CD4-positive, CD25-positive, alpha-beta regulatory T cell (primary cell): ENCODE measurements at regions not wholly inside any gene's neighbourhood (a gene's known extent, or its start where the extent isn't known, plus 50 kb on each side); places are given as distances from the start of the nearest gene placed in this dataset.
"Not testable (repeated sequence)": the region's sequence is repeated elsewhere in the genome, so short reads cannot be mapped to it uniquely, and the experiment has no call there.

ENCODE experiments used
- ATAC-seq, 2 donors: fragments of 150-1000 bp; cut with Tn5 transposase; one replicate each; pipeline ENCODE4 v1.10.0; 2021; ENCODE audit warnings: low read depth in 2 of 2, moderate number of reproducible peaks in 2 of 2, moderate library complexity in 1 of 2
- DNase-seq, 3 donors: peaks; one replicate each; pipeline versions ENCODE4 v3.0.0 to v3.0.0-alpha.2; 2012 to 2022; ENCODE audit warnings: mixed read lengths in 1 of 3
- H3K27ac ChIP-seq: one replicate; pipeline ENCODE4 v1.7.0; 2013; ENCODE audit warnings: mild to moderate bottlenecking, low read length; ENCODE audit not compliant: insufficient read depth, poor library complexity, severe bottlenecking
- H3K27me3 ChIP-seq: one replicate; pipeline ENCODE4 v1.7.0; 2013; ENCODE audit warnings: low read length; ENCODE audit not compliant: control insufficient read depth, insufficient read depth
- H3K36me3 ChIP-seq: one replicate; pipeline ENCODE4 v1.7.0; 2013; ENCODE audit warnings: mild to moderate bottlenecking, low read length, moderate library complexity; ENCODE audit not compliant: control insufficient read depth, insufficient read depth
- H3K4me1 ChIP-seq: 2 replicates; pipeline ENCODE4 v1.7.0; 2013; ENCODE audit warnings: mild to moderate bottlenecking, low read length; ENCODE audit not compliant: insufficient read depth, control insufficient read depth, poor library complexity, severe bottlenecking
- H3K4me3 ChIP-seq: one replicate; pipeline ENCODE4 v1.7.0; 2013; ENCODE audit warnings: low read depth, mild to moderate bottlenecking, low read length, moderate library complexity
- H3K9me3 ChIP-seq, 2 experiments: 1 replicate in 1 of 2; 2 replicates in 1 of 2; pipeline ENCODE4 v1.7.0; 2013; ENCODE audit warnings: low read length in 2 of 2, mild to moderate bottlenecking in 1 of 2, moderate library complexity in 1 of 2; ENCODE audit not compliant: control insufficient read depth in 2 of 2
- H3K27ac Mint-ChIP-seq, 3 donors: one replicate each; pipeline ENCODE4 v1.8.0; 2020 to 2022; ENCODE audit warnings: mild to moderate bottlenecking in 3 of 3, mixed read lengths in 3 of 3, moderate library complexity in 2 of 3
- H3K27me3 Mint-ChIP-seq: one replicate; pipeline ENCODE4 v1.8.0; 2022; ENCODE audit warnings: mild to moderate bottlenecking, mixed read lengths
- H3K36me3 Mint-ChIP-seq: one replicate; pipeline ENCODE4 v1.8.0; 2020; ENCODE audit warnings: mixed read lengths
- H3K4me1 Mint-ChIP-seq, 4 donors: one replicate each; pipeline ENCODE4 v1.8.0; 2020 to 2022; ENCODE audit warnings: mixed read lengths in 4 of 4, mild to moderate bottlenecking in 1 of 4
- H3K4me3 Mint-ChIP-seq, 4 donors: one replicate each; pipeline ENCODE4 v1.8.0; 2020 to 2022; ENCODE audit warnings: mild to moderate bottlenecking in 4 of 4, mixed read lengths in 4 of 4, moderate library complexity in 3 of 4
- H3K9me3 Mint-ChIP-seq, 7 donors: one replicate each; pipeline ENCODE4 v1.8.0; 2020 to 2022; ENCODE audit warnings: mixed read lengths in 7 of 7, mild to moderate bottlenecking in 3 of 7, moderate library complexity in 2 of 7

- no peak for DNase-seq
- H3K27me3 ChIP-seq: no peaks in the 10 kb centered on the region
- Mint-ChIP-seq H3K27ac (no peak overlapping the region), H3K27me3 (no peaks in the 10 kb centered on the region), H3K4me3 (no peak overlapping the region), H3K4me1 (no peaks in the 10 kb centered on the region), H3K36me3 (no peaks in the 10 kb centered on the region), H3K9me3 (peaks cover 0 to 11% (median 5%) of the 10 kb centered on the region in 7 donors)
- no peak overlapping the region for H3K27ac ChIP-seq
- no peaks in the 10 kb centered on the region for H3K4me1 ChIP-seq
- no peak overlapping the region for H3K4me3 ChIP-seq
- H3K36me3 ChIP-seq: no peaks in the 10 kb centered on the region
- H3K9me3 ChIP-seq: no peaks in the 10 kb centered on the region
- no peak for ATAC-seq
Measured at GRCh38 chr5:90066920-90067319, 342.6 kb downstream of the CETN3 start.

GRCh38 chr5:90056911-90057705 lies 352.4 kb downstream of the CETN3 start:
- Histone ChIP-seq H3K4me3 (no peak overlapping the region), H3K4me1 (no peaks in the 10 kb centered on the region), H3K9me3 (no peaks in the 10 kb centered on the region), H3K27ac (no peak overlapping the region), H3K36me3 (no peaks in the 10 kb centered on the region), H3K27me3 (no peaks in the 10 kb centered on the region)
- Mint-ChIP-seq H3K27ac (no peak overlapping the region), H3K4me1 (no peaks in the 10 kb centered on the region), H3K36me3 (no peaks in the 10 kb centered on the region), H3K4me3 (no peak overlapping the region), H3K9me3 (peaks cover 0 to 16% (median 9%) of the 10 kb centered on the region in 7 donors), H3K27me3 (no peaks in the 10 kb centered on the region)
- ATAC-seq (no peak), DNase-seq (no peak)

- no peaks in the 10 kb centered on the region for H3K4me1 ChIP-seq
Measured at GRCh38 chr5:90055831-90056328, 353.7 kb downstream of the CETN3 start.

GRCh38 chr5:90054612-90055011 lies 354.9 kb downstream of the CETN3 start:
- H3K9me3 Mint-ChIP-seq: peaks cover 0 to 11% (median 2%) of the 10 kb centered on the region in 7 donors
- DNase-seq (no peak), ATAC-seq (no peak)
- Histone ChIP-seq H3K27ac (no peak overlapping the region), H3K4me1 (no peaks in the 10 kb centered on the region), H3K36me3 (no peaks in the 10 kb centered on the region), H3K27me3 (no peaks in the 10 kb centered on the region), H3K4me3 (no peak overlapping the region), H3K9me3 (no peaks in the 10 kb centered on the region)
- no peak overlapping the region for H3K27ac Mint-ChIP-seq
- no peaks in the 10 kb centered on the region for H3K27me3 Mint-ChIP-seq
- H3K4me1 Mint-ChIP-seq: no peaks in the 10 kb centered on the region
- H3K4me3 Mint-ChIP-seq: no peak overlapping the region
- H3K36me3 Mint-ChIP-seq: no peaks in the 10 kb centered on the region

More at GRCh38 chr5:90055831-90056328, 353.7 kb downstream of the CETN3 start:
- H3K27ac Mint-ChIP-seq: no peak overlapping the region
- H3K9me3 Mint-ChIP-seq: peaks cover 0 to 11% (median 7%) of the 10 kb centered on the region in 7 donors
- ATAC-seq (no peak), DNase-seq (no peak)
- H3K4me3 Mint-ChIP-seq: no peak overlapping the region
- no peaks in the 10 kb centered on the region for H3K27me3 ChIP-seq
- no peaks in the 10 kb centered on the region for H3K36me3 Mint-ChIP-seq
- H3K36me3 ChIP-seq: no peaks in the 10 kb centered on the region
- no peaks in the 10 kb centered on the region for H3K4me1 Mint-ChIP-seq
- no peaks in the 10 kb centered on the region for H3K9me3 ChIP-seq
- H3K27ac ChIP-seq: no peak overlapping the region
- H3K4me3 ChIP-seq: no peak overlapping the region
- no peaks in the 10 kb centered on the region for H3K27me3 Mint-ChIP-seq

GRCh38 chr5:90051756-90052155 lies 357.8 kb downstream of the CETN3 start:
- no peak overlapping the region for H3K27ac Mint-ChIP-seq
- H3K9me3 Mint-ChIP-seq: peaks cover 0 to 7% (median 4%) of the 10 kb centered on the region in 7 donors
- H3K4me1 Mint-ChIP-seq: no peaks in the 10 kb centered on the region
- no peaks in the 10 kb centered on the region for H3K4me1 ChIP-seq
- no peak overlapping the region for H3K27ac ChIP-seq
- no peak overlapping the region for H3K4me3 Mint-ChIP-seq
- no peaks in the 10 kb centered on the region for H3K36me3 ChIP-seq
- ATAC-seq (no peak), DNase-seq (no peak)
- H3K9me3 ChIP-seq: no peaks in the 10 kb centered on the region
- no peaks in the 10 kb centered on the region for H3K27me3 ChIP-seq
- H3K4me3 ChIP-seq: no peak overlapping the region
- no peaks in the 10 kb centered on the region for H3K27me3 Mint-ChIP-seq
- no peaks in the 10 kb centered on the region for H3K36me3 Mint-ChIP-seq

- Histone ChIP-seq H3K4me1 (no peaks in the 10 kb centered on the region), H3K36me3 (no peaks in the 10 kb centered on the region), H3K27ac (no peak overlapping the region), H3K9me3 (no peaks in the 10 kb centered on the region), H3K4me3 (no peak overlapping the region), H3K27me3 (no peaks in the 10 kb centered on the region)
- DNase-seq: no peak
- Mint-ChIP-seq H3K4me1 (no peaks in the 10 kb centered on the region), H3K9me3 (peaks cover 0 to 9% (median 5%) of the 10 kb centered on the region in 7 donors), H3K27me3 (no peaks in the 10 kb centered on the region), H3K4me3 (no peak overlapping the region), H3K36me3 (no peaks in the 10 kb centered on the region), H3K27ac (no peak overlapping the region)
- ATAC-seq: no peak
Measured at GRCh38 chr5:90050103-90050502, 359.5 kb downstream of the CETN3 start.

- peaks cover 0 to 19% (median 5%) of the 10 kb centered on the region in 7 donors for H3K9me3 Mint-ChIP-seq
- H3K4me3 Mint-ChIP-seq: no peak overlapping the region
- no peak for ATAC-seq
- H3K4me1 ChIP-seq: no peaks in the 10 kb centered on the region
- no peaks in the 10 kb centered on the region for H3K27me3 ChIP-seq
- H3K27me3 Mint-ChIP-seq: no peaks in the 10 kb centered on the region
- H3K9me3 ChIP-seq: no peaks in the 10 kb centered on the region
- no peak for DNase-seq
- H3K27ac ChIP-seq: no peak overlapping the region
- H3K36me3 ChIP-seq: no peaks in the 10 kb centered on the region
- no peak overlapping the region for H3K4me3 ChIP-seq
- no peaks in the 10 kb centered on the region for H3K36me3 Mint-ChIP-seq
- no peaks in the 10 kb centered on the region for H3K4me1 Mint-ChIP-seq
- H3K27ac Mint-ChIP-seq: no peak overlapping the region
Measured at GRCh38 chr5:90047113-90047512, 362.4 kb downstream of the CETN3 start.

GRCh38 chr5:90040082-90040481 lies 369.5 kb downstream of the CETN3 start:
- not testable (repeated sequence) for H3K4me1 Mint-ChIP-seq, H3K27me3 Mint-ChIP-seq, DNase-seq, ATAC-seq, H3K4me3 ChIP-seq, H3K4me3 Mint-ChIP-seq, H3K27ac Mint-ChIP-seq, H3K4me1 ChIP-seq, H3K36me3 ChIP-seq, H3K27me3 ChIP-seq, H3K9me3 ChIP-seq, H3K36me3 Mint-ChIP-seq, H3K27ac ChIP-seq
- H3K9me3 Mint-ChIP-seq: peaks cover 0 to 21% (median 6%) of the 10 kb centered on the region in 7 donors
